OCI-LY1 (cell line): ENCODE measurements at regions not wholly inside any gene's neighbourhood (a gene's known extent, or its start where the extent isn't known, plus 50 kb on each side); places are given as distances from the start of the nearest gene placed in this dataset.

Source experiments
- EZH2 ChIP-seq: fragments of 200-600 bp; sonication (generic), shearing (Covaris generic); IDR thresholded peaks from 2 replicates; pipeline ENCODE4 v1.8.0; 2017; ENCODE audit warnings: borderline replicate concordance, mixed run types, mild to moderate bottlenecking, antibody characterized with exemption, low read length, moderate library complexity, mixed read lengths
- TF ChIP-seq, protein P1 (sequence below): fragments of 200-600 bp; sonication (generic), shearing (Covaris generic); IDR thresholded peaks from 2 replicates; pipeline ENCODE4 v1.5.1; 2017; ENCODE audit warnings: mild to moderate bottlenecking, antibody characterized with exemption, low read length, moderate library complexity, mixed read lengths

DNA sequence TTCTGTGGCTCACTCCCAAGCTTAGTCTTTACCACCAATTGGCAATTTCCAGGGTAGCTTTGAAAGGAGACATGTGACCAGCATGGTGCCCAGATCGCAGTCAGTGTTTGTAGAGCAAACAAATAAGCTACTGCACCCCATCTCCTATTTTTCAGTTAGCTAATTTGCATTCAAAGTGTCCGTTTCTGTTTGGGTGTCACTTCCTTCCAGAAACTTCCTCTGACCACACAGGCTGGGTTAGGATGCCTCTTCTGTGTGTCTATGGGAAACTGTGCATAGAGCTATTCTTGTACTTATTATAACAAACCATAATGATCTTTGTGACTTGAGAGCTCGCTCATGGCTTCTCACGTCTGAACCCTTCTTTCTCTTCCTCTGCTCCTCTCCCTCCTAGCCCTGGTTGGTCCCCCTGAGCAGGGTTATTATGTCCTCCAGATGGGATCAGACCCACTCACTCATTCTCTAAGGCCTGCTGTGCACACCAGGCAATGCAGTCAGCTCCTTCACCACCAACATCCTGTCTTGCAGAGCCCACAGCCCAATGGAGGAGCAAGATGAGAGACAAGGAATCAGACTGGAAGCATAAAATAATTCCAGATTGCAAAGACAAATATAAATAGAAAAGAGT lies 101.2 kb upstream of the ALK start:
- TF ChIP-seq, protein P1, sequence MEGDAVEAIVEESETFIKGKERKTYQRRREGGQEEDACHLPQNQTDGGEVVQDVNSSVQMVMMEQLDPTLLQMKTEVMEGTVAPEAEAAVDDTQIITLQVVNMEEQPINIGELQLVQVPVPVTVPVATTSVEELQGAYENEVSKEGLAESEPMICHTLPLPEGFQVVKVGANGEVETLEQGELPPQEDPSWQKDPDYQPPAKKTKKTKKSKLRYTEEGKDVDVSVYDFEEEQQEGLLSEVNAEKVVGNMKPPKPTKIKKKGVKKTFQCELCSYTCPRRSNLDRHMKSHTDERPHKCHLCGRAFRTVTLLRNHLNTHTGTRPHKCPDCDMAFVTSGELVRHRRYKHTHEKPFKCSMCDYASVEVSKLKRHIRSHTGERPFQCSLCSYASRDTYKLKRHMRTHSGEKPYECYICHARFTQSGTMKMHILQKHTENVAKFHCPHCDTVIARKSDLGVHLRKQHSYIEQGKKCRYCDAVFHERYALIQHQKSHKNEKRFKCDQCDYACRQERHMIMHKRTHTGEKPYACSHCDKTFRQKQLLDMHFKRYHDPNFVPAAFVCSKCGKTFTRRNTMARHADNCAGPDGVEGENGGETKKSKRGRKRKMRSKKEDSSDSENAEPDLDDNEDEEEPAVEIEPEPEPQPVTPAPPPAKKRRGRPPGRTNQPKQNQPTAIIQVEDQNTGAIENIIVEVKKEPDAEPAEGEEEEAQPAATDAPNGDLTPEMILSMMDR = no peak
- no peak for TF ChIP-seq EZH2
